ENCODE measurements at regions not wholly inside any gene's neighbourhood (a gene's known extent, or its start where the extent isn't known, plus 50 kb on each side); places are given as distances from the start of the nearest gene placed in this dataset.

DNA sequence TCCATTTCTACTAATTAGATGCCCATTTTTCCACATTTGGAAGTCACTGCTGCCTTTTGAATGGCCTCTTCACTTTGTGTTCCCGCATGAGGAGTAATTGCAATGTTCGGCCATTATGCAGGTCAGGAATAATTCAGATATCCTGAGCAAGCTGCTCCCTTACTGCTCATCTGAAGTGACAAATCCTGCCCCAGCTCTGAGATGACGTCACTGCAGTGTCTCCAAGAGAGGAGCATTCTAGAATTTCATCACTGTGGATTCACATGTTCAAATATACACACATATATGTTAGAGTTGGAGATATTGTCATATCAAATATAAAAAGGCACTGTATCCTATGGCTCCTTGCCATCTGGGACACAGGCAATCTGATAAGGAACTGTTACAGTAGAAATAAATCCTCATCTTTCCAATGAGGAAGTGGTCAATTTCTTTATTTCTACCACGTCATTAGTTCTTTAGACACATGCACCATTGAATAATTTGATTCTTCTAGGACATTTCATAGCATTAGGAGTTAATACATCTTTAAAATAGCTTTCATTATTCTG is 706.9 kb upstream of the TENM3 start:
- 100% methylated on average over 2 of the region's 4 CpGs for WGBS (ENCODE audit: insufficient coverage)
- H3K27me3 Mint-ChIP-seq (ENCODE audit: low read depth in 3 of 3): no peaks in the 10 kb centered on the region

GRCh38 chr4:181536811-181537434 is 706.3 kb upstream of the TENM3 start:
- H3K4me1 ChIP-seq (ENCODE audit: control insufficient read depth in 1 of 2, insufficient read depth in 2 of 2, low read length in 2 of 2): no peaks in the 10 kb centered on the region
- DNase-seq: no peak
- H3K79me2 ChIP-seq (ENCODE audit: insufficient read depth, low read length): no peaks in the 10 kb centered on the region
- H3K27ac ChIP-seq (ENCODE audit: low read depth in 1 of 2, low read length in 2 of 2): no peak overlapping the region
- no peaks in the 10 kb centered on the region for H4K20me1 ChIP-seq (ENCODE audit: insufficient read depth, low read length)
- no peaks in the 10 kb centered on the region for H3K9me3 ChIP-seq (replicated peaks in 1 of 2; ENCODE audit: control insufficient read depth in 1 of 2, insufficient read depth in 1 of 2, low read length in 2 of 2)
- intact Hi-C loops (cut with micrococcal nuclease): no loop called here
- Mint-ChIP-seq H3K9me3 (no peaks in the 10 kb centered on the region), H3K4me3 (no peak overlapping the region), H3K4me1 (no peaks in the 10 kb centered on the region), H3K36me3 (no peaks in the 10 kb centered on the region), H3K27ac (no peak overlapping the region), H3K27me3 (ENCODE audit: low read depth in 3 of 3) (no peaks in the 10 kb centered on the region)
- TF ChIP-seq, protein P1, sequence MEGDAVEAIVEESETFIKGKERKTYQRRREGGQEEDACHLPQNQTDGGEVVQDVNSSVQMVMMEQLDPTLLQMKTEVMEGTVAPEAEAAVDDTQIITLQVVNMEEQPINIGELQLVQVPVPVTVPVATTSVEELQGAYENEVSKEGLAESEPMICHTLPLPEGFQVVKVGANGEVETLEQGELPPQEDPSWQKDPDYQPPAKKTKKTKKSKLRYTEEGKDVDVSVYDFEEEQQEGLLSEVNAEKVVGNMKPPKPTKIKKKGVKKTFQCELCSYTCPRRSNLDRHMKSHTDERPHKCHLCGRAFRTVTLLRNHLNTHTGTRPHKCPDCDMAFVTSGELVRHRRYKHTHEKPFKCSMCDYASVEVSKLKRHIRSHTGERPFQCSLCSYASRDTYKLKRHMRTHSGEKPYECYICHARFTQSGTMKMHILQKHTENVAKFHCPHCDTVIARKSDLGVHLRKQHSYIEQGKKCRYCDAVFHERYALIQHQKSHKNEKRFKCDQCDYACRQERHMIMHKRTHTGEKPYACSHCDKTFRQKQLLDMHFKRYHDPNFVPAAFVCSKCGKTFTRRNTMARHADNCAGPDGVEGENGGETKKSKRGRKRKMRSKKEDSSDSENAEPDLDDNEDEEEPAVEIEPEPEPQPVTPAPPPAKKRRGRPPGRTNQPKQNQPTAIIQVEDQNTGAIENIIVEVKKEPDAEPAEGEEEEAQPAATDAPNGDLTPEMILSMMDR (IDR thresholded peaks at IDR 0.05): no peak
- H3K4me2 ChIP-seq (replicated peaks; ENCODE audit: extremely low read depth, low read length, poor library complexity, severe bottlenecking): no peak overlapping the region
- no peaks in the 10 kb centered on the region for H3K36me3 ChIP-seq (replicated peaks in 1 of 2; ENCODE audit: control insufficient read depth in 1 of 2, insufficient read depth in 2 of 2, low read length in 2 of 2)
- no CpG with 5 or more reads among the region's 5 CpGs for WGBS (ENCODE audit: insufficient coverage)
- no peak overlapping the region for H3K4me3 ChIP-seq (replicated peaks in 1 of 3; ENCODE audit: low read depth in 2 of 3, low read length in 3 of 3)
- no peaks in the 10 kb centered on the region for H3K27me3 ChIP-seq (ENCODE audit: control insufficient read depth in 2 of 2, insufficient read depth in 2 of 2, low read length in 2 of 2)
- no peak overlapping the region for H3K9ac ChIP-seq (ENCODE audit: insufficient read depth, low read length, poor library complexity, severe bottlenecking)
- no peak overlapping the region for H2AFZ ChIP-seq (ENCODE audit: insufficient read depth, low read depth, low read length, poor library complexity, severe bottlenecking)

More for the DNA sequence above, 706.9 kb upstream of the TENM3 start:
- no peak overlapping the region for H3K27ac Mint-ChIP-seq
- no peaks in the 10 kb centered on the region for H3K27me3 ChIP-seq (ENCODE audit: control insufficient read depth in 2 of 2, insufficient read depth in 2 of 2, low read length in 2 of 2)
- H3K9me3 Mint-ChIP-seq: no peaks in the 10 kb centered on the region
- no peak overlapping the region for H3K4me3 ChIP-seq (replicated peaks in 1 of 3; ENCODE audit: low read depth in 2 of 3, low read length in 3 of 3)
- H3K9me3 ChIP-seq (replicated peaks in 1 of 2; ENCODE audit: control insufficient read depth in 1 of 2, insufficient read depth in 1 of 2, low read length in 2 of 2): no peaks in the 10 kb centered on the region
- no peaks in the 10 kb centered on the region for H3K79me2 ChIP-seq (ENCODE audit: insufficient read depth, low read length)
- H3K36me3 ChIP-seq (replicated peaks in 1 of 2; ENCODE audit: control insufficient read depth in 1 of 2, insufficient read depth in 2 of 2, low read length in 2 of 2): no peaks in the 10 kb centered on the region
- H3K9ac ChIP-seq (ENCODE audit: insufficient read depth, low read length, poor library complexity, severe bottlenecking): no peak overlapping the region
- H3K4me1 ChIP-seq (ENCODE audit: control insufficient read depth in 1 of 2, insufficient read depth in 2 of 2, low read length in 2 of 2): no peaks in the 10 kb centered on the region
- TF ChIP-seq, protein P1 (IDR thresholded peaks at IDR 0.05): no peak
- H3K36me3 Mint-ChIP-seq: no peaks in the 10 kb centered on the region
- no peak overlapping the region for H3K4me2 ChIP-seq (replicated peaks; ENCODE audit: extremely low read depth, low read length, poor library complexity, severe bottlenecking)
- no peak overlapping the region for H3K4me3 Mint-ChIP-seq
- no peak overlapping the region for H2AFZ ChIP-seq (ENCODE audit: insufficient read depth, low read depth, low read length, poor library complexity, severe bottlenecking)
- intact Hi-C loops (cut with micrococcal nuclease): no loop called here
- no peak for DNase-seq
- no peaks in the 10 kb centered on the region for H4K20me1 ChIP-seq (ENCODE audit: insufficient read depth, low read length)
- no peak overlapping the region for H3K27ac ChIP-seq (ENCODE audit: low read depth in 1 of 2, low read length in 2 of 2)
- H3K4me1 Mint-ChIP-seq: no peaks in the 10 kb centered on the region

Measured in CD14-positive monocyte (primary cell).